WTC11 (cell line): ENCODE measurements at regions not wholly inside any gene's neighbourhood (a gene's known extent, or its start where the extent isn't known, plus 50 kb on each side); places are given as distances from the start of the nearest gene placed in this dataset.

Experiments
- ATAC-seq: fragments of 200-7000 bp; cut with Tn5 transposase; 2 replicates; pipeline ENCODE4 v1.10.0; 2021; ENCODE audit warnings: mild to moderate bottlenecking, moderate library complexity
- CTCF ChIA-PET: fragments of 300-600 bp; sonication (Branson Sonifier 250); formaldehyde crosslinking; loops from one replicate; lab custom pipeline; 2021; ENCODE audit warnings: antibody characterized with exemption; lab: Charles Lee
- POLR2A ChIA-PET: fragments of 350-600 bp; sonication (Branson Sonifier 250); formaldehyde crosslinking; loops from one replicate; lab custom pipeline; 2021; ENCODE audit warnings: antibody characterized with exemption; lab: Charles Lee
- DNase-seq: peaks from one replicate; pipeline ENCODE4 v3.0.0; 2021; ENCODE audit warnings: low spot score
- H3K27ac Mint-ChIP-seq: 2 replicates; pipeline ENCODE4 v1.8.0; 2021; ENCODE audit warnings: mixed read lengths
- H3K27me3 Mint-ChIP-seq: 2 replicates; pipeline ENCODE4 v1.8.0; 2021; ENCODE audit warnings: low read depth, mild to moderate bottlenecking, moderate library complexity, mixed read lengths
- H3K36me3 Mint-ChIP-seq: 2 replicates; pipeline ENCODE4 v1.8.0; 2021; ENCODE audit warnings: mixed read lengths
- H3K4me1 Mint-ChIP-seq: 2 replicates; pipeline ENCODE4 v1.8.0; 2022; ENCODE audit warnings: mixed read lengths
- H3K4me3 Mint-ChIP-seq: 2 replicates; pipeline ENCODE4 v1.8.0; 2021; ENCODE audit warnings: mild to moderate bottlenecking, moderate library complexity, mixed read lengths
- H3K9me3 Mint-ChIP-seq: 2 replicates; pipeline ENCODE4 v1.8.0; 2021; ENCODE audit warnings: mixed read lengths
- E2F1 ChIP-seq: sonication (generic); formaldehyde crosslinking; IDR thresholded peaks from 2 replicates; pipeline ENCODE4 v1.8.0; 2022; ENCODE audit warnings: mild to moderate bottlenecking, missing genetic modification reagents
- EMX1 ChIP-seq: fragments of 250-450 bp; sonication (Bioruptor Pico); IDR thresholded peaks from 2 replicates; pipeline ENCODE4 v1.8.0; 2021; ENCODE audit warnings: mild to moderate bottlenecking
- FOXJ3 ChIP-seq: sonication (generic); formaldehyde crosslinking; IDR thresholded peaks from 2 replicates; pipeline ENCODE4 v1.9.0; 2021; ENCODE audit warnings: missing genetic modification reagents, mild to moderate bottlenecking, borderline replicate concordance
- GABPB1 ChIP-seq: sonication (generic); formaldehyde crosslinking; IDR thresholded peaks from 2 replicates; pipeline ENCODE4 v1.8.1; 2023; ENCODE audit warnings: mild to moderate bottlenecking, missing genetic modification reagents
- GRHL2 ChIP-seq: fragments of 250-450 bp; sonication (Bioruptor Pico); IDR thresholded peaks from 2 replicates; pipeline ENCODE4 v1.8.0; 2022; ENCODE audit warnings: mild to moderate bottlenecking, moderate library complexity; ENCODE audit not compliant: insufficient replicate concordance, severe bottlenecking
- PREB ChIP-seq: sonication (generic); formaldehyde crosslinking; IDR thresholded peaks from 2 replicates; pipeline ENCODE4 v1.8.1; 2022; ENCODE audit warnings: mild to moderate bottlenecking, missing genetic modification reagents, moderate library complexity, borderline replicate concordance
- PRRX2 ChIP-seq: fragments of 250-450 bp; sonication (Bioruptor Pico); IDR thresholded peaks from 2 replicates; pipeline ENCODE4 v1.8.0; 2021; ENCODE audit warnings: mild to moderate bottlenecking
- TEAD1 ChIP-seq: sonication (generic); formaldehyde crosslinking; IDR thresholded peaks from 2 replicates; pipeline ENCODE4 v1.8.0; 2022; ENCODE audit warnings: mild to moderate bottlenecking, missing genetic modification reagents
- TP53 ChIP-seq: sonication (generic); formaldehyde crosslinking; IDR thresholded peaks from 2 replicates; pipeline ENCODE4 v1.8.1; 2023; ENCODE audit warnings: mild to moderate bottlenecking, missing genetic modification reagents
- ZBTB21 ChIP-seq: sonication (generic); formaldehyde crosslinking; IDR thresholded peaks from 2 replicates; pipeline ENCODE4 v1.8.1; 2023; ENCODE audit warnings: mild to moderate bottlenecking, missing genetic modification reagents, borderline replicate concordance
- ZNF263 ChIP-seq: sonication (generic); formaldehyde crosslinking; IDR thresholded peaks from 2 replicates; pipeline ENCODE4 v1.8.1; 2022; ENCODE audit warnings: low read depth, mild to moderate bottlenecking, moderate library complexity, missing genetic modification reagents
- ZNF281 ChIP-seq: sonication (generic); formaldehyde crosslinking; IDR thresholded peaks from 2 replicates; pipeline ENCODE4 v1.8.0; 2023; ENCODE audit warnings: mild to moderate bottlenecking, missing genetic modification reagents
- ZNF317 ChIP-seq: sonication (generic); formaldehyde crosslinking; IDR thresholded peaks from 2 replicates; pipeline ENCODE4 v1.8.1; 2023; ENCODE audit warnings: low read depth, mild to moderate bottlenecking, moderate library complexity, missing genetic modification reagents, borderline replicate concordance
- ZNF396 ChIP-seq: fragments of 250-450 bp; sonication (Bioruptor Pico); IDR thresholded peaks from 2 replicates; pipeline ENCODE4 v1.8.0; 2021; ENCODE audit warnings: mild to moderate bottlenecking, moderate library complexity, borderline replicate concordance
- TF ChIP-seq, protein P1 (sequence below): fragments of 250-450 bp; sonication (Bioruptor Pico); IDR thresholded peaks from 2 replicates; pipeline ENCODE4 v1.9.0; 2021; ENCODE audit warnings: mild to moderate bottlenecking
- TF ChIP-seq, protein P2 (sequence below): sonication (generic); formaldehyde crosslinking; IDR thresholded peaks from 2 replicates; pipeline ENCODE4 v1.8.1; 2023; ENCODE audit warnings: mild to moderate bottlenecking, missing genetic modification reagents, moderate library complexity
- TF ChIP-seq, protein P3 (sequence below): fragments of 250-450 bp; sonication (Bioruptor Pico); conservative IDR thresholded peaks from 2 replicates; pipeline ENCODE4 v1.9.0; 2021; ENCODE audit warnings: mild to moderate bottlenecking
- TF ChIP-seq, protein P4 (sequence below): sonication (generic); formaldehyde crosslinking; IDR thresholded peaks from 2 replicates; pipeline ENCODE4 v1.8.1; 2023; ENCODE audit warnings: mild to moderate bottlenecking, missing genetic modification reagents

DNA sequence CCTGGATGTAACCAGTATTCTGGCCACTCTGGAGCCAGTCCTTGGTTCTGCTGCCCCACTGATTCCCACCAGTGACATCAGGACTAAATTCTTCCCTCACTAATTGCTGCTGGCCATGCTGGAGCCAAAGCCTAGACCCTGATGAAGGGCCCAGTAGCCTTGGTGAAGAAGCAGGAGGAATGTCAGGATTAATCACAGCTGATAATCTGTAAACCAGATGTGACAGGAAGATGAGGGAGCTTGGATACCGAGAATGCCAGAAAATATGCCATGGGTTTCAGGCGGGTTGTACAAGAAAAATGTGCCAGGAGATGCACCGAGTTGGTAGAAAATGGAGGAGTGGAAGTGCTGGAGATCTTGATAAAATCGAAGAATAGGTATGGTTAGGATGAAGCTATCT, 119.0 kb upstream of the PPP2R5A start (continued):
- TF ChIP-seq, protein P1, sequence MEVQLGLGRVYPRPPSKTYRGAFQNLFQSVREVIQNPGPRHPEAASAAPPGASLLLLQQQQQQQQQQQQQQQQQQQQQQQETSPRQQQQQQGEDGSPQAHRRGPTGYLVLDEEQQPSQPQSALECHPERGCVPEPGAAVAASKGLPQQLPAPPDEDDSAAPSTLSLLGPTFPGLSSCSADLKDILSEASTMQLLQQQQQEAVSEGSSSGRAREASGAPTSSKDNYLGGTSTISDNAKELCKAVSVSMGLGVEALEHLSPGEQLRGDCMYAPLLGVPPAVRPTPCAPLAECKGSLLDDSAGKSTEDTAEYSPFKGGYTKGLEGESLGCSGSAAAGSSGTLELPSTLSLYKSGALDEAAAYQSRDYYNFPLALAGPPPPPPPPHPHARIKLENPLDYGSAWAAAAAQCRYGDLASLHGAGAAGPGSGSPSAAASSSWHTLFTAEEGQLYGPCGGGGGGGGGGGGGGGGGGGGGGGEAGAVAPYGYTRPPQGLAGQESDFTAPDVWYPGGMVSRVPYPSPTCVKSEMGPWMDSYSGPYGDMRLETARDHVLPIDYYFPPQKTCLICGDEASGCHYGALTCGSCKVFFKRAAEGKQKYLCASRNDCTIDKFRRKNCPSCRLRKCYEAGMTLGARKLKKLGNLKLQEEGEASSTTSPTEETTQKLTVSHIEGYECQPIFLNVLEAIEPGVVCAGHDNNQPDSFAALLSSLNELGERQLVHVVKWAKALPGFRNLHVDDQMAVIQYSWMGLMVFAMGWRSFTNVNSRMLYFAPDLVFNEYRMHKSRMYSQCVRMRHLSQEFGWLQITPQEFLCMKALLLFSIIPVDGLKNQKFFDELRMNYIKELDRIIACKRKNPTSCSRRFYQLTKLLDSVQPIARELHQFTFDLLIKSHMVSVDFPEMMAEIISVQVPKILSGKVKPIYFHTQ (CRISPR knock-in tag), result no peak
- TF ChIP-seq GABPB1 (CRISPR knock-in tag) (no peak), PREB (CRISPR knock-in tag) (no peak), PRRX2 (CRISPR knock-in tag) (no peak), TEAD1 (no peak)

DNA sequence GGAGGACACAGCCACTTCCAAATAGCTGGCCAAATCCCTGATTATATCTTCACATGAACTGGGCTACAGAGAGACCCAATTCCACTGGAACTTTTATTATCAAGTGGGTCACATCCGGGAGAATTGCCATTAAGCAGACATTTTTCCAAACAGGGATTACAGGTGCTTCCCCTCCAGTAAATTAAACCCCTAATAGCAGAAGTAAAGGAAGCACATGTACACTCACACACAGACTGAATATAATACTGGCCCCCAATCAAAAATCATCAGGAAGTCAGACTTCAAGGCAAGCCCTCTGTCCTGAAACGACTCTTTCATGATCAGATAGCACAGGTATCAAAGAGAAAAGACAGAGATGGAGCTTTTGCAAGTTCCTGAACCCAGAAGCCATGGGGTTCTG, 118.6 kb upstream of the PPP2R5A start:
- CTCF ChIA-PET, result no interaction called here
- TF ChIP-seq EMX1 (no peak), ZNF263 (CRISPR knock-in tag) (no peak), ZNF281 (CRISPR knock-in tag) (no peak), ZNF317 (no peak), TP53 (no peak), E2F1 (no peak), GRHL2 (CRISPR knock-in tag) (no peak), ZBTB21 (CRISPR knock-in tag) (no peak), ZNF396 (CRISPR knock-in tag) (no peak), FOXJ3 (no peak)
- TF ChIP-seq, protein P2, sequence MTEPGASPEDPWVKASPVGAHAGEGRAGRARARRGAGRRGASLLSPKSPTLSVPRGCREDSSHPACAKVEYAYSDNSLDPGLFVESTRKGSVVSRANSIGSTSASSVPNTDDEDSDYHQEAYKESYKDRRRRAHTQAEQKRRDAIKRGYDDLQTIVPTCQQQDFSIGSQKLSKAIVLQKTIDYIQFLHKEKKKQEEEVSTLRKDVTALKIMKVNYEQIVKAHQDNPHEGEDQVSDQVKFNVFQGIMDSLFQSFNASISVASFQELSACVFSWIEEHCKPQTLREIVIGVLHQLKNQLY, result no peak
- TF ChIP-seq, protein P3, sequence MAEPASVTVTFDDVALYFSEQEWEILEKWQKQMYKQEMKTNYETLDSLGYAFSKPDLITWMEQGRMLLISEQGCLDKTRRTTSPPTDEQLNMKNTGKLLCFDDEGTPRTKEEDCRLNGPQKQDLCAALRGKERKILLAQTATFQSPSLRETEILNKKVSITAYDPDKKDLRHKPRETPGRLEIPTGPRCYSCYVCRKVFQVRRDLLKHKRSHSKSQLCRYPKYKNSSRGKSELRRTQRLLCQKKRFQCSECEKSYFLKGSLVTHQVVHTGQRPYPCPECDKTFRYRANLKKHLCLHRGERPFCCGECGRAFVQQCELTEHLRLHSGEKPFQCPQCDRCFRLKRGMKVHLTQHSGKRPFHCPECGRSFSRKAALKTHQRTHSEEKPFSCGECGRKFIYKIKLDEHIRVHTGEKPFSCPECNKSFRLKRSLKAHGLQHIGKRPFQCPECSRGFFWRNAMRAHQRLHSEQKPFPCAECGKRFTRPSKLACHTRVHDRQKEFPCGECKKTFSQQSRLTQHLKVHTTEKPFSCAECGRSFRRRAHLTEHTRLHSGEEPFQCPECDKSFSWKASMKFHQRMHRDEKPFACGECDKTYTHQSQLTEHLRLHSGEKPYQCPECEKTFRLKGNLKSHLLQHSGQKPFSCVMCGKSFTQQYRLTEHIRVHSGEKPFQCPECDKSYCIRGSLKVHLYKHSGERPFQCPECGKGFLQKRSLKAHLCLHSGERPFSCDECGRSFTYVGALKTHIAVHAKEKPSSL (CRISPR knock-in tag), result no peak
- TF ChIP-seq, protein P4, sequence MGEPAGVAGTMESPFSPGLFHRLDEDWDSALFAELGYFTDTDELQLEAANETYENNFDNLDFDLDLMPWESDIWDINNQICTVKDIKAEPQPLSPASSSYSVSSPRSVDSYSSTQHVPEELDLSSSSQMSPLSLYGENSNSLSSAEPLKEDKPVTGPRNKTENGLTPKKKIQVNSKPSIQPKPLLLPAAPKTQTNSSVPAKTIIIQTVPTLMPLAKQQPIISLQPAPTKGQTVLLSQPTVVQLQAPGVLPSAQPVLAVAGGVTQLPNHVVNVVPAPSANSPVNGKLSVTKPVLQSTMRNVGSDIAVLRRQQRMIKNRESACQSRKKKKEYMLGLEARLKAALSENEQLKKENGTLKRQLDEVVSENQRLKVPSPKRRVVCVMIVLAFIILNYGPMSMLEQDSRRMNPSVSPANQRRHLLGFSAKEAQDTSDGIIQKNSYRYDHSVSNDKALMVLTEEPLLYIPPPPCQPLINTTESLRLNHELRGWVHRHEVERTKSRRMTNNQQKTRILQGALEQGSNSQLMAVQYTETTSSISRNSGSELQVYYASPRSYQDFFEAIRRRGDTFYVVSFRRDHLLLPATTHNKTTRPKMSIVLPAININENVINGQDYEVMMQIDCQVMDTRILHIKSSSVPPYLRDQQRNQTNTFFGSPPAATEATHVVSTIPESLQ (CRISPR knock-in tag), result no peak
- TF ChIP-seq, all 79 proteins: peak for 0
- Mint-ChIP-seq H3K4me1 (no peaks in the 10 kb centered on the region), H3K27ac (no peak overlapping the region), H3K27me3 (no peaks in the 10 kb centered on the region), H3K4me3 (no peak overlapping the region), H3K36me3 (no peaks in the 10 kb centered on the region), H3K9me3 (no peaks in the 10 kb centered on the region)
- DNase-seq (no peak), ATAC-seq (no peak)
- POLR2A ChIA-PET, result no interaction called here
